HepG2 (cell line): ENCODE measurements at regions not wholly inside any gene's neighbourhood (a gene's known extent, or its start where the extent isn't known, plus 50 kb on each side); places are given as distances from the start of the nearest gene placed in this dataset.

Experiments used
- ATAC-seq: fragments of 200-7000 bp; cut with Tn5 transposase; 3 replicates; pipeline ENCODE4 v1.9.1; 2020; ENCODE audit warnings: mild to moderate bottlenecking, moderate library complexity
- BruUV-seq: library from RNA; stranded (reverse); fragments of 400-500 nt; replicated peaks from 2 replicates; lab custom pipeline; 2021; lab: Mats Ljungman, UMichigan
- CTCF ChIA-PET: fragments of 300-600 bp; formaldehyde crosslinking; extraction: SDS; loops from one replicate; lab custom pipeline; 2021; ENCODE audit warnings: low total read pairs, inconsistent platforms, low intra/inter-chr PET ratio; lab: Yijun Ruan, JAX
- POLR2A ChIA-PET: fragments of 350-600 bp; sonication (Branson Sonifier 250); formaldehyde crosslinking; loops from one replicate; lab custom pipeline; 2020; ENCODE audit warnings: antibody characterized with exemption, inconsistent platforms; lab: Yijun Ruan, JAX
- DNase-seq: peaks from one replicate; pipeline ENCODE4 v3.0.0-alpha.2; 2015; ENCODE audit warnings: low spot score
- FAIRE-seq: peaks from 3 replicates; lab custom pipeline; 2011; peaks lifted over from hg19 to GRCh38; lab: Jason Lieb, UNC
- H2AFZ ChIP-seq: one replicate; pipeline ENCODE4 v1.6.1; 2011; ENCODE audit warnings: low read length, inconsistent platforms
- H3K27ac ChIP-seq: fragments of 300-600 bp; 3 replicates; pipeline ENCODE4 v1.8.0; 2011; ENCODE audit warnings: mixed run types, mild to moderate bottlenecking, mixed read lengths, low read length, inconsistent platforms; ENCODE audit not compliant: insufficient read depth; ENCODE audit errors: extremely low read length
- H3K27me3 ChIP-seq, 2 experiments: fragments of 200-600 bp in 1 of 2; 2 replicates in 1 of 2; 3 replicates in 1 of 2; pipeline versions ENCODE4 v1.6.0 to v1.8.0; 2011; ENCODE audit warnings: low read length in 2 of 2, mild to moderate bottlenecking in 2 of 2, moderate library complexity in 2 of 2, inconsistent platforms in 1 of 2; ENCODE audit not compliant: insufficient read depth in 2 of 2, control insufficient read depth in 1 of 2
- H3K36me3 ChIP-seq, 2 experiments: fragments of 200-600 bp in 1 of 2; replicated peaks in 1 of 2; 2 replicates in 1 of 2; 3 replicates in 1 of 2; pipeline versions ENCODE4 v1.5.1 to v1.8.0; 2011; ENCODE audit warnings: low read length in 2 of 2, inconsistent platforms in 1 of 2; ENCODE audit not compliant: insufficient read depth in 2 of 2, control insufficient read depth in 1 of 2
- H3K4me1 ChIP-seq: 2 replicates; pipeline ENCODE4 v1.5.1; 2012; ENCODE audit warnings: low read length, inconsistent platforms; ENCODE audit not compliant: insufficient read depth
- H3K4me2 ChIP-seq: 2 replicates; pipeline ENCODE4 v1.6.0; 2011; ENCODE audit warnings: low read depth, low read length, inconsistent platforms
- H3K4me3 ChIP-seq, 3 experiments: fragments of 200-600 bp in 1 of 3; sonication (generic), shearing (Covaris generic) in 1 of 3; replicated peaks in 1 of 3; 2 replicates each; pipeline ENCODE4 v1.5.1; 2011 to 2016; ENCODE audit warnings: low read length in 3 of 3, inconsistent platforms in 2 of 3, low read depth in 2 of 3, mild to moderate bottlenecking in 2 of 3, control low read depth in 1 of 3, mixed read lengths in 1 of 3; ENCODE audit not compliant: insufficient read depth in 1 of 3
- H3K79me2 ChIP-seq: one replicate; pipeline ENCODE4 v1.6.1; 2011; ENCODE audit warnings: low read length, inconsistent platforms; ENCODE audit not compliant: insufficient read depth
- H3K9ac ChIP-seq: 2 replicates; pipeline ENCODE4 v1.6.0; 2011; ENCODE audit warnings: mild to moderate bottlenecking, low read depth, low read length, inconsistent platforms; ENCODE audit not compliant: insufficient read depth
- H3K9me3 ChIP-seq: 2 replicates; pipeline ENCODE4 v1.5.1; 2012; ENCODE audit warnings: mild to moderate bottlenecking, low read length
- H4K20me1 ChIP-seq: 2 replicates; pipeline ENCODE4 v1.6.0; 2011; ENCODE audit warnings: inconsistent platforms, mild to moderate bottlenecking, low read length, moderate library complexity; ENCODE audit not compliant: insufficient read depth
- AHR ChIP-seq: IDR thresholded peaks from 2 replicates; pipeline ENCODE4 v1.6.1; 2018; ENCODE audit warnings: missing genetic modification reagents, missing compliant biosample characterization
- EEA1 ChIP-seq: sonication (generic); formaldehyde crosslinking; IDR thresholded peaks from 2 replicates; pipeline ENCODE4 v1.5.1; 2020; ENCODE audit warnings: mild to moderate bottlenecking, missing genetic modification reagents, borderline replicate concordance
- FOXC1 ChIP-seq: sonication (generic); formaldehyde crosslinking; IDR thresholded peaks from 2 replicates; pipeline ENCODE4 v1.8.0; 2022; ENCODE audit warnings: mild to moderate bottlenecking, missing genetic modification reagents, borderline replicate concordance
- HNRNPUL1 ChIP-seq: fragments of 200-400 bp; formaldehyde crosslinking; IDR thresholded peaks from 2 replicates; pipeline ENCODE4 v1.6.1; 2017; ENCODE audit warnings: low read depth, mild to moderate bottlenecking, low read length, moderate library complexity
- KLF9 ChIP-seq: IDR thresholded peaks from 2 replicates; pipeline ENCODE4 v1.6.1; 2016; ENCODE audit warnings: low read depth
- PHF20 ChIP-seq: sonication (generic); formaldehyde crosslinking; IDR thresholded peaks from 2 replicates; pipeline ENCODE4 v1.5.0; 2020; ENCODE audit warnings: mild to moderate bottlenecking, missing genetic modification reagents
- RBAK ChIP-seq: sonication (generic); formaldehyde crosslinking; IDR thresholded peaks from 2 replicates; pipeline ENCODE4 v1.5.1; 2020; ENCODE audit warnings: mild to moderate bottlenecking, missing genetic modification reagents
- SAP130 ChIP-seq: IDR thresholded peaks from 2 replicates; pipeline ENCODE4 v1.6.1; 2016; ENCODE audit warnings: low read depth
- TBX2 ChIP-seq: sonication (generic); formaldehyde crosslinking; IDR thresholded peaks from 2 replicates; pipeline ENCODE4 v1.5.0; 2020; ENCODE audit warnings: missing genetic modification reagents, mild to moderate bottlenecking, borderline replicate concordance
- THYN1 ChIP-seq: sonication (generic); formaldehyde crosslinking; IDR thresholded peaks from 2 replicates; pipeline ENCODE4 v1.8.1; 2023; ENCODE audit warnings: low read depth, mild to moderate bottlenecking, moderate library complexity, missing genetic modification reagents, borderline replicate concordance
- ZNF230 ChIP-seq: sonication (generic); formaldehyde crosslinking; IDR thresholded peaks from 2 replicates; pipeline ENCODE4 v1.4.0; 2020; ENCODE audit warnings: mild to moderate bottlenecking, missing genetic modification reagents
- ZSCAN30 ChIP-seq: sonication (generic); formaldehyde crosslinking; IDR thresholded peaks from 2 replicates; pipeline ENCODE4 v1.5.0; 2020; ENCODE audit warnings: mild to moderate bottlenecking, missing genetic modification reagents
- WGBS: methylation state at CpG from one replicate; pipeline ENCODE4 v1.1.6; 2017; ENCODE audit warnings: low lambda C conversion rate; 5-methylcytosine and 5-hydroxymethylcytosine counted together
- in situ Hi-C: cut with HindIII; loops from 2 replicates; pipeline ENCODE4 v1.10.0; 2017; ENCODE audit warnings: low pct_unique_long_range_greater_than_20kb; ENCODE audit not compliant: extremely low pct_ligation_motif_present
- intact Hi-C: fragments of 100-400 bp; cut with micrococcal nuclease; formaldehyde crosslinking; loops from one replicate; pipeline ENCODE4 v1.10.0; 2022; ENCODE audit not compliant: unreplicated experiment
- TF ChIP-seq, protein P1 (sequence below): sonication (generic); formaldehyde crosslinking; IDR thresholded peaks from 2 replicates; pipeline ENCODE4 v1.4.0; 2020; ENCODE audit warnings: mild to moderate bottlenecking, low read depth, missing genetic modification reagents
- TF ChIP-seq, protein P2 (sequence below): sonication (generic); formaldehyde crosslinking; IDR thresholded peaks from 2 replicates; pipeline ENCODE4 v1.5.1; 2020; ENCODE audit warnings: missing genetic modification reagents, mild to moderate bottlenecking, borderline replicate concordance
- TF ChIP-seq, protein P3 (sequence below): IDR thresholded peaks from 2 replicates; pipeline ENCODE4 v1.6.1; 2016; ENCODE audit warnings: low read depth, missing genetic modification reagents, missing compliant biosample characterization

DNA sequence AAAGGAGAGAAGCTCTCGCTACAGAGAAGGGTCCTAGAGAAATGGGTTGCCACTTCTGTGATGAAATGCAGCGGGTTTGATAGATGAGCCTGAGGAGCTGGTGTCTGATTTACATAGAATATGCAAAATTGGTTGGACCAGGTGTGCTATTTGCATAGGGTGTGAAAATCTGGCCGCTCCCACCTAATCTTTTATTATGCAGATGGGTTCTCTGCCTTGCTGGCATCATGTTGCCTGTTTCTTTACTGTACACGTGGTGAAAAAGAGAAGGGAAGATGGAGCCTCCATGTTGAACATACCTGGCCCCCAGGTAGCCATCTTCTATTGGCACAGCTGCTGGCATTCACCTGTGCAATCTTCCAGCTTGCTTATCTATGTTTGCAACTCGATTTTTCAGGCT is 212.2 kb downstream of the ANKRD7 start:
- Histone ChIP-seq H3K27ac (no peak overlapping the region), H3K4me2 (no peak overlapping the region), H2AFZ (no peak overlapping the region), H3K4me3 (no peak overlapping the region), H3K36me3 (no peaks in the 10 kb centered on the region), H3K4me1 (no peaks in the 10 kb centered on the region)
- 7% methylated on average over 5 of the region's 5 CpGs for WGBS
- BruUV-seq, result no TSS peak
- ATAC-seq, result no peak
- intact Hi-C loops, result no loop called here
- TF ChIP-seq KLF9 (CRISPR knock-in tag) (no peak), PHF20 (CRISPR knock-in tag) (no peak), SAP130 (CRISPR knock-in tag) (no peak), AHR (CRISPR knock-in tag) (no peak), EEA1 (CRISPR knock-in tag) (no peak), HNRNPUL1 (no peak), THYN1 (CRISPR knock-in tag) (no peak), ZSCAN30 (CRISPR knock-in tag) (no peak), RBAK (CRISPR knock-in tag) (no peak), ZNF230 (CRISPR knock-in tag) (no peak), TBX2 (no peak), FOXC1 (CRISPR knock-in tag) (no peak)
- TF ChIP-seq, protein P1, sequence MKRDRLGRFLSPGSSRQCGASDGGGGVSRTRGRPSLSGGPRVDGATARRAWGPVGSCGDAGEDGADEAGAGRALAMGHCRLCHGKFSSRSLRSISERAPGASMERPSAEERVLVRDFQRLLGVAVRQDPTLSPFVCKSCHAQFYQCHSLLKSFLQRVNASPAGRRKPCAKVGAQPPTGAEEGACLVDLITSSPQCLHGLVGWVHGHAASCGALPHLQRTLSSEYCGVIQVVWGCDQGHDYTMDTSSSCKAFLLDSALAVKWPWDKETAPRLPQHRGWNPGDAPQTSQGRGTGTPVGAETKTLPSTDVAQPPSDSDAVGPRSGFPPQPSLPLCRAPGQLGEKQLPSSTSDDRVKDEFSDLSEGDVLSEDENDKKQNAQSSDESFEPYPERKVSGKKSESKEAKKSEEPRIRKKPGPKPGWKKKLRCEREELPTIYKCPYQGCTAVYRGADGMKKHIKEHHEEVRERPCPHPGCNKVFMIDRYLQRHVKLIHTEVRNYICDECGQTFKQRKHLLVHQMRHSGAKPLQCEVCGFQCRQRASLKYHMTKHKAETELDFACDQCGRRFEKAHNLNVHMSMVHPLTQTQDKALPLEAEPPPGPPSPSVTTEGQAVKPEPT (CRISPR knock-in tag), result no peak
- TF ChIP-seq, protein P2, sequence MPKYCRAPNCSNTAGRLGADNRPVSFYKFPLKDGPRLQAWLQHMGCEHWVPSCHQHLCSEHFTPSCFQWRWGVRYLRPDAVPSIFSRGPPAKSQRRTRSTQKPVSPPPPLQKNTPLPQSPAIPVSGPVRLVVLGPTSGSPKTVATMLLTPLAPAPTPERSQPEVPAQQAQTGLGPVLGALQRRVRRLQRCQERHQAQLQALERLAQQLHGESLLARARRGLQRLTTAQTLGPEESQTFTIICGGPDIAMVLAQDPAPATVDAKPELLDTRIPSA, result no peak
- TF ChIP-seq, protein P3, sequence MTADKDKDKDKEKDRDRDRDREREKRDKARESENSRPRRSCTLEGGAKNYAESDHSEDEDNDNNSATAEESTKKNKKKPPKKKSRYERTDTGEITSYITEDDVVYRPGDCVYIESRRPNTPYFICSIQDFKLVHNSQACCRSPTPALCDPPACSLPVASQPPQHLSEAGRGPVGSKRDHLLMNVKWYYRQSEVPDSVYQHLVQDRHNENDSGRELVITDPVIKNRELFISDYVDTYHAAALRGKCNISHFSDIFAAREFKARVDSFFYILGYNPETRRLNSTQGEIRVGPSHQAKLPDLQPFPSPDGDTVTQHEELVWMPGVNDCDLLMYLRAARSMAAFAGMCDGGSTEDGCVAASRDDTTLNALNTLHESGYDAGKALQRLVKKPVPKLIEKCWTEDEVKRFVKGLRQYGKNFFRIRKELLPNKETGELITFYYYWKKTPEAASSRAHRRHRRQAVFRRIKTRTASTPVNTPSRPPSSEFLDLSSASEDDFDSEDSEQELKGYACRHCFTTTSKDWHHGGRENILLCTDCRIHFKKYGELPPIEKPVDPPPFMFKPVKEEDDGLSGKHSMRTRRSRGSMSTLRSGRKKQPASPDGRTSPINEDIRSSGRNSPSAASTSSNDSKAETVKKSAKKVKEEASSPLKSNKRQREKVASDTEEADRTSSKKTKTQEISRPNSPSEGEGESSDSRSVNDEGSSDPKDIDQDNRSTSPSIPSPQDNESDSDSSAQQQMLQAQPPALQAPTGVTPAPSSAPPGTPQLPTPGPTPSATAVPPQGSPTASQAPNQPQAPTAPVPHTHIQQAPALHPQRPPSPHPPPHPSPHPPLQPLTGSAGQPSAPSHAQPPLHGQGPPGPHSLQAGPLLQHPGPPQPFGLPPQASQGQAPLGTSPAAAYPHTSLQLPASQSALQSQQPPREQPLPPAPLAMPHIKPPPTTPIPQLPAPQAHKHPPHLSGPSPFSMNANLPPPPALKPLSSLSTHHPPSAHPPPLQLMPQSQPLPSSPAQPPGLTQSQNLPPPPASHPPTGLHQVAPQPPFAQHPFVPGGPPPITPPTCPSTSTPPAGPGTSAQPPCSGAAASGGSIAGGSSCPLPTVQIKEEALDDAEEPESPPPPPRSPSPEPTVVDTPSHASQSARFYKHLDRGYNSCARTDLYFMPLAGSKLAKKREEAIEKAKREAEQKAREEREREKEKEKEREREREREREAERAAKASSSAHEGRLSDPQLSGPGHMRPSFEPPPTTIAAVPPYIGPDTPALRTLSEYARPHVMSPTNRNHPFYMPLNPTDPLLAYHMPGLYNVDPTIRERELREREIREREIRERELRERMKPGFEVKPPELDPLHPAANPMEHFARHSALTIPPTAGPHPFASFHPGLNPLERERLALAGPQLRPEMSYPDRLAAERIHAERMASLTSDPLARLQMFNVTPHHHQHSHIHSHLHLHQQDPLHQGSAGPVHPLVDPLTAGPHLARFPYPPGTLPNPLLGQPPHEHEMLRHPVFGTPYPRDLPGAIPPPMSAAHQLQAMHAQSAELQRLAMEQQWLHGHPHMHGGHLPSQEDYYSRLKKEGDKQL, result no peak
- TF ChIP-seq, all 625 proteins: peak for 0
- Histone ChIP-seq H3K9me3 (peaks cover 58% of the 10 kb centered on the region), H3K27me3 (no peaks in the 10 kb centered on the region), H3K9ac (no peak overlapping the region), H3K79me2 (no peaks in the 10 kb centered on the region), H4K20me1 (no peaks in the 10 kb centered on the region)
- FAIRE-seq, result no peak
- POLR2A ChIA-PET, result no interaction called here
- DNase-seq, result no peak
- CTCF ChIA-PET, result no interaction called here
- in situ Hi-C loops, result no loop called here
